HCT116 (cell line): ENCODE measurements at regions not wholly inside any gene's neighbourhood (a gene's known extent, or its start where the extent isn't known, plus 50 kb on each side); places are given as distances from the start of the nearest gene placed in this dataset.

Experiments
- ATAC-seq: fragments of 200-7000 bp; cut with Tn5 transposase; 2 replicates; pipeline ENCODE4 v1.9.1; 2020; ENCODE audit warnings: mild to moderate bottlenecking, moderate library complexity
- BruUV-seq: library from RNA; stranded (reverse); fragments of 400-500 nt; replicated peaks from 2 replicates; lab custom pipeline; 2021; lab: Mats Ljungman, UMichigan
- CTCF ChIA-PET: fragments of 300-600 bp; sonication (Branson Sonifier 250); formaldehyde crosslinking; loops from one replicate; lab custom pipeline; 2021; ENCODE audit warnings: antibody characterized with exemption; lab: Charles Lee
- POLR2A ChIA-PET: fragments of 300-600, 350-600 bp; sonication (Branson Sonifier 250); formaldehyde crosslinking; loops from one replicate; lab custom pipeline; 2021; ENCODE audit warnings: antibody characterized with exemption; lab: Charles Lee
- RAD21 ChIA-PET, 2 experiments: fragments of 300-600 bp; sonication (Branson Sonifier 250); formaldehyde crosslinking; loops; one replicate each; lab custom pipeline; 2023; ENCODE audit warnings: low total read pairs in 2 of 2; ENCODE audit not compliant: uncharacterized antibody in 2 of 2, unreplicated experiment in 2 of 2, low non-redundant PET in 1 of 2; lab: Charles Lee
- DNase-seq: peaks from one replicate; pipeline ENCODE4 v3.0.0-alpha.2; 2010; ENCODE audit warnings: low read depth, low spot score
- H2AFZ ChIP-seq: fragments of 200-600 bp; shearing (Covaris generic), sonication (generic); 2 replicates; pipeline ENCODE4 v1.6.1; 2017; ENCODE audit warnings: low read depth, mixed run types, mixed read lengths, antibody characterized with exemption, low read length; ENCODE audit not compliant: poor library complexity, severe bottlenecking
- H3K27ac ChIP-seq: 2 replicates; pipeline ENCODE4 v1.5.1; 2012; ENCODE audit warnings: low read depth, low read length
- H3K27me3 ChIP-seq: fragments of 200-600 bp; sonication (generic); 2 replicates; pipeline ENCODE4 v1.6.1; 2016; ENCODE audit warnings: mixed run types, low read length, mixed read lengths; ENCODE audit not compliant: insufficient read depth
- H3K36me3 ChIP-seq, 2 experiments: fragments of 200-500 bp in 1 of 2; fragments of 200-600 bp in 1 of 2; sonication (Bioruptor generic) in 1 of 2; sonication (generic) in 1 of 2; 2 replicates each; pipeline versions ENCODE4 v1.5.1 to v1.6.1; 2014 to 2016; ENCODE audit warnings: low read length in 2 of 2, inconsistent platforms in 1 of 2, mixed read lengths in 1 of 2, mixed run types in 1 of 2; ENCODE audit not compliant: insufficient read depth in 2 of 2, control insufficient read depth in 1 of 2
- H3K4me1 ChIP-seq, 2 experiments: fragments of 200-600 bp in 1 of 2; sonication (generic) in 1 of 2; 2 replicates each; pipeline versions ENCODE4 v1.5.1 to v1.6.1; 2012 to 2017; ENCODE audit warnings: low read length in 2 of 2, inconsistent platforms in 1 of 2, mild to moderate bottlenecking in 1 of 2, mixed read lengths in 1 of 2, mixed run types in 1 of 2, moderate library complexity in 1 of 2; ENCODE audit not compliant: insufficient read depth in 2 of 2, control insufficient read depth in 1 of 2
- H3K4me2 ChIP-seq: fragments of 200-600 bp; sonication (generic); 2 replicates; pipeline ENCODE4 v1.6.1; 2017; ENCODE audit warnings: mixed run types, low read length, mixed read lengths
- H3K4me3 ChIP-seq, 2 experiments: fragments of 200-600 bp in 1 of 2; sonication (generic) in 1 of 2; replicated peaks in 1 of 2; 2 replicates each; pipeline ENCODE4 v1.5.1; 2011 to 2016; ENCODE audit warnings: low read length in 2 of 2, control low read depth in 1 of 2, low read depth in 1 of 2, mild to moderate bottlenecking in 1 of 2, mixed read lengths in 1 of 2, mixed run types in 1 of 2
- H3K79me2 ChIP-seq: fragments of 200-600 bp; sonication (generic); 2 replicates; pipeline ENCODE4 v1.6.1; 2017; ENCODE audit warnings: mild to moderate bottlenecking, mixed run types, low read length, moderate library complexity, mixed read lengths; ENCODE audit not compliant: insufficient read depth
- H3K9ac ChIP-seq: fragments of 200-600 bp; sonication (generic); 2 replicates; pipeline ENCODE4 v1.6.1; 2016; ENCODE audit warnings: low read length, mixed read lengths
- H3K9me2 ChIP-seq: fragments of 200-600 bp; sonication (generic), shearing (Covaris generic); 2 replicates; pipeline ENCODE4 v1.6.1; 2017; ENCODE audit warnings: mixed run types, mild to moderate bottlenecking, moderate library complexity; ENCODE audit not compliant: insufficient read depth
- H3K9me3 ChIP-seq, 2 experiments: fragments of 200-500 bp in 1 of 2; fragments of 200-600 bp in 1 of 2; sonication (Bioruptor generic) in 1 of 2; sonication (generic) in 1 of 2; 2 replicates each; pipeline ENCODE4 v1.6.1; 2014 to 2017; ENCODE audit warnings: low read length in 2 of 2, mixed read lengths in 2 of 2, inconsistent platforms in 1 of 2, low read depth in 1 of 2, mild to moderate bottlenecking in 1 of 2, mixed run types in 1 of 2, moderate library complexity in 1 of 2; ENCODE audit not compliant: control insufficient read depth in 1 of 2, insufficient read depth in 1 of 2
- H4K20me1 ChIP-seq: fragments of 200-600 bp; sonication (generic), shearing (Covaris generic); 2 replicates; pipeline ENCODE4 v1.6.1; 2017; ENCODE audit warnings: mixed run types, mild to moderate bottlenecking, moderate library complexity; ENCODE audit not compliant: insufficient read depth
- ATF3 ChIP-seq: IDR thresholded peaks from 2 replicates; pipeline ENCODE4 v1.6.1; 2012
- CBX3 ChIP-seq: IDR thresholded peaks from 2 replicates; pipeline ENCODE4 v1.6.1; 2012; ENCODE audit warnings: low read depth
- EGR1 ChIP-seq: IDR thresholded peaks from 2 replicates; pipeline ENCODE4 v1.6.1; 2012; ENCODE audit warnings: low read depth
- ELF1 ChIP-seq: IDR thresholded peaks from 2 replicates; pipeline ENCODE4 v1.6.1; 2012; ENCODE audit warnings: low read depth, borderline replicate concordance
- EZH2phosphoT487 ChIP-seq: fragments of 200-600 bp; IDR thresholded peaks from 2 replicates; pipeline ENCODE4 v1.6.1; 2018; ENCODE audit warnings: antibody characterized with exemption, borderline replicate concordance
- FOSL1 ChIP-seq: IDR thresholded peaks from 2 replicates; pipeline ENCODE4 v1.6.1; 2012; ENCODE audit warnings: low read depth
- JUND ChIP-seq: IDR thresholded peaks from 2 replicates; pipeline ENCODE4 v1.6.1; 2012
- POLR2A ChIP-seq: IDR thresholded peaks from 2 replicates; pipeline ENCODE4 v1.7.0; 2011; ENCODE audit warnings: borderline replicate concordance; ENCODE audit not compliant: insufficient read depth, insufficient read length; ENCODE audit errors: extremely low read depth
- SP1 ChIP-seq: IDR thresholded peaks from 2 replicates; pipeline ENCODE4 v1.6.1; 2012; ENCODE audit warnings: low read depth
- SRF ChIP-seq: IDR thresholded peaks from 2 replicates; pipeline ENCODE4 v1.6.1; 2012; ENCODE audit warnings: low read depth
- TCF7L2 ChIP-seq: IDR thresholded peaks from 2 replicates; pipeline ENCODE4 v1.7.0; 2011; ENCODE audit warnings: borderline replicate concordance, inconsistent platforms; ENCODE audit not compliant: insufficient read depth, insufficient read length; ENCODE audit errors: extremely low read depth
- YY1 ChIP-seq: IDR thresholded peaks from 2 replicates; pipeline ENCODE4 v1.6.1; 2011; ENCODE audit warnings: low read length, low read depth, moderate library complexity, mild to moderate bottlenecking; ENCODE audit not compliant: insufficient replicate concordance; ENCODE audit errors: extremely low read depth
- ZFX ChIP-seq: fragments of 450-650 bp; IDR thresholded peaks from 2 replicates; pipeline ENCODE4 v1.6.1; 2017
- ZNF274 ChIP-seq: fragments of 200-500 bp; sonication (Bioruptor generic); IDR thresholded peaks from 2 replicates; pipeline ENCODE4 v1.6.1; 2014; ENCODE audit warnings: mild to moderate bottlenecking, low read depth, low read length, inconsistent platforms
- intact Hi-C: fragments of 100-400 bp; cut with micrococcal nuclease; formaldehyde crosslinking; loops from 2 replicates; pipeline ENCODE4 v1.10.0; 2022
- TF ChIP-seq, protein P1 (sequence below): IDR thresholded peaks from 2 replicates; pipeline ENCODE4 v1.6.1; 2012; ENCODE audit warnings: low read depth
- TF ChIP-seq, protein P2 (sequence below): IDR thresholded peaks from 2 replicates; pipeline ENCODE4 v1.6.1; 2012
- TF ChIP-seq, protein P3 (sequence below), 3 experiments: fragments of 200-600 bp in 1 of 3; sonication (generic) in 1 of 3; IDR thresholded peaks in 2 of 3; conservative IDR thresholded peaks in 1 of 3; 2 replicates each; pipeline ENCODE4 v1.5.1; 2012 to 2017; ENCODE audit warnings: low read depth in 2 of 3, low read length in 2 of 3, antibody characterized with exemption in 1 of 3, borderline replicate concordance in 1 of 3, control low read depth in 1 of 3, mild to moderate bottlenecking in 1 of 3, mixed read lengths in 1 of 3, mixed run types in 1 of 3, moderate library complexity in 1 of 3; ENCODE audit not compliant: insufficient read depth in 1 of 3

- CTCF ChIA-PET: no interaction called here
Observed at GRCh38 chr2:35651688-35652323, 703.8 kb upstream of the CRIM1 start.

More at GRCh38 chr2:35651688-35652323, 703.8 kb upstream of the CRIM1 start:
- Histone ChIP-seq H3K4me2 (no peak overlapping the region), H3K4me3 (no peak overlapping the region), H3K79me2 (no peaks in the 10 kb centered on the region), H3K27me3 (no peaks in the 10 kb centered on the region), H2AFZ (no peak overlapping the region), H3K4me1 (no peaks in the 10 kb centered on the region), H3K9me2 (no peaks in the 10 kb centered on the region), H3K27ac (no peak overlapping the region), H4K20me1 (no peaks in the 10 kb centered on the region; the same call in 1 of the 2 replicates), H3K9ac (no peak overlapping the region), H3K9me3 (0 out of 4 replicates have a peak, but pooled peaks cover 0 to 2% of the 10 kb centered on the region in 2 experiments), H3K36me3 (no peaks in the 10 kb centered on the region; a peak in 1 of 4 replicates)
- TF ChIP-seq ATF3: no peak
- TF ChIP-seq, protein P1, sequence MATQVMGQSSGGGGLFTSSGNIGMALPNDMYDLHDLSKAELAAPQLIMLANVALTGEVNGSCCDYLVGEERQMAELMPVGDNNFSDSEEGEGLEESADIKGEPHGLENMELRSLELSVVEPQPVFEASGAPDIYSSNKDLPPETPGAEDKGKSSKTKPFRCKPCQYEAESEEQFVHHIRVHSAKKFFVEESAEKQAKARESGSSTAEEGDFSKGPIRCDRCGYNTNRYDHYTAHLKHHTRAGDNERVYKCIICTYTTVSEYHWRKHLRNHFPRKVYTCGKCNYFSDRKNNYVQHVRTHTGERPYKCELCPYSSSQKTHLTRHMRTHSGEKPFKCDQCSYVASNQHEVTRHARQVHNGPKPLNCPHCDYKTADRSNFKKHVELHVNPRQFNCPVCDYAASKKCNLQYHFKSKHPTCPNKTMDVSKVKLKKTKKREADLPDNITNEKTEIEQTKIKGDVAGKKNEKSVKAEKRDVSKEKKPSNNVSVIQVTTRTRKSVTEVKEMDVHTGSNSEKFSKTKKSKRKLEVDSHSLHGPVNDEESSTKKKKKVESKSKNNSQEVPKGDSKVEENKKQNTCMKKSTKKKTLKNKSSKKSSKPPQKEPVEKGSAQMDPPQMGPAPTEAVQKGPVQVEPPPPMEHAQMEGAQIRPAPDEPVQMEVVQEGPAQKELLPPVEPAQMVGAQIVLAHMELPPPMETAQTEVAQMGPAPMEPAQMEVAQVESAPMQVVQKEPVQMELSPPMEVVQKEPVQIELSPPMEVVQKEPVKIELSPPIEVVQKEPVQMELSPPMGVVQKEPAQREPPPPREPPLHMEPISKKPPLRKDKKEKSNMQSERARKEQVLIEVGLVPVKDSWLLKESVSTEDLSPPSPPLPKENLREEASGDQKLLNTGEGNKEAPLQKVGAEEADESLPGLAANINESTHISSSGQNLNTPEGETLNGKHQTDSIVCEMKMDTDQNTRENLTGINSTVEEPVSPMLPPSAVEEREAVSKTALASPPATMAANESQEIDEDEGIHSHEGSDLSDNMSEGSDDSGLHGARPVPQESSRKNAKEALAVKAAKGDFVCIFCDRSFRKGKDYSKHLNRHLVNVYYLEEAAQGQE: no peak
- TF ChIP-seq, protein P2, sequence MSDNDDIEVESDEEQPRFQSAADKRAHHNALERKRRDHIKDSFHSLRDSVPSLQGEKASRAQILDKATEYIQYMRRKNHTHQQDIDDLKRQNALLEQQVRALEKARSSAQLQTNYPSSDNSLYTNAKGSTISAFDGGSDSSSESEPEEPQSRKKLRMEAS: no peak
- no peak for TF ChIP-seq ZFX
- TF ChIP-seq, protein P3, sequence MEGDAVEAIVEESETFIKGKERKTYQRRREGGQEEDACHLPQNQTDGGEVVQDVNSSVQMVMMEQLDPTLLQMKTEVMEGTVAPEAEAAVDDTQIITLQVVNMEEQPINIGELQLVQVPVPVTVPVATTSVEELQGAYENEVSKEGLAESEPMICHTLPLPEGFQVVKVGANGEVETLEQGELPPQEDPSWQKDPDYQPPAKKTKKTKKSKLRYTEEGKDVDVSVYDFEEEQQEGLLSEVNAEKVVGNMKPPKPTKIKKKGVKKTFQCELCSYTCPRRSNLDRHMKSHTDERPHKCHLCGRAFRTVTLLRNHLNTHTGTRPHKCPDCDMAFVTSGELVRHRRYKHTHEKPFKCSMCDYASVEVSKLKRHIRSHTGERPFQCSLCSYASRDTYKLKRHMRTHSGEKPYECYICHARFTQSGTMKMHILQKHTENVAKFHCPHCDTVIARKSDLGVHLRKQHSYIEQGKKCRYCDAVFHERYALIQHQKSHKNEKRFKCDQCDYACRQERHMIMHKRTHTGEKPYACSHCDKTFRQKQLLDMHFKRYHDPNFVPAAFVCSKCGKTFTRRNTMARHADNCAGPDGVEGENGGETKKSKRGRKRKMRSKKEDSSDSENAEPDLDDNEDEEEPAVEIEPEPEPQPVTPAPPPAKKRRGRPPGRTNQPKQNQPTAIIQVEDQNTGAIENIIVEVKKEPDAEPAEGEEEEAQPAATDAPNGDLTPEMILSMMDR (IDR thresholded peaks at IDR 0.05 in 2 of 3, conservative IDR thresholded peaks at IDR 0.05 in 1 of 3; ENCODE audit: borderline replicate concordance in 1 of 3, insufficient read depth in 1 of 3, low read depth in 2 of 3, low read length in 2 of 3): no peak
- no peak for TF ChIP-seq YY1
- TF ChIP-seq ELF1: no peak
- TF ChIP-seq POLR2A: no peak
- no peak for TF ChIP-seq TCF7L2
- TF ChIP-seq CBX3: no peak
- no peak for TF ChIP-seq JUND
- TF ChIP-seq FOSL1: no peak
- no peak for TF ChIP-seq ZNF274
- TF ChIP-seq SRF: no peak
- TF ChIP-seq EZH2phosphoT487: no peak
- no peak for TF ChIP-seq EGR1
- TF ChIP-seq SP1: no peak
- DNase-seq (no peak), ATAC-seq (no peak)
- BruUV-seq: no TSS peak
- ChIA-PET RAD21 (no interaction called here), POLR2A (no interaction called here)
- intact Hi-C loops: no loop called here
